ENCODE measurements at regions not wholly inside any gene's neighbourhood (a gene's known extent, or its start where the extent isn't known, plus 50 kb on each side); places are given as distances from the start of the nearest gene placed in this dataset.

DNA sequence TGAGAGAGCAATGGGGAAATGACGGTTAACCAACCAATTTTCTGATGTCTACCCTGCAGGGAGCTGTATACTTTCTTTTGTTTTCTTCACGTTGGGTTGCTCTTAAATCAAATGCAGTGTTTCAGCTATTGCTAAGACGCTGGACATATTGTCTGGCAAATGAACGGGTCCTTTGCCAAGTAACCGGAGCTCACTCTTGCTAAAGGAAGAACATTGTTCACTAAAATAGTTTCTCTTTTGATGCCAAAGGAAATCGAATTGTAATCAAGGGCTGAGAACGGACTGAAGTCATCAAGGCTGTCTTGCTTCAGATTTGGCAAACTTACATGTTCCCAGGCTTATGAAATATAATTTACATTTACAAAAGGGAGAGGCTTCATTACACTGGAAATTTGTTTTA is 142.3 kb upstream of the ARGLU1 start:
- ChIA-PET CTCF (ENCODE audit: low intra/inter-chr PET ratio) (no interaction called here), POLR2A (interaction anchor here (1.0 kb wide), 1 partner anchor 13 kb away, joined by 3 read pairs; no protein-coding TSS in a partner anchor)
- no peak for DNase-seq (ENCODE audit: extremely low read depth in 1 of 4, low spot score in 3 of 4)
- H2AFZ ChIP-seq (ENCODE audit: low read depth, low read length) = no peak overlapping the region
- in situ Hi-C loops (cut with MboI) (no loop called here), intact Hi-C loops (cut with micrococcal nuclease) (no loop called here)
- H3K9ac ChIP-seq (ENCODE audit: insufficient read depth in 1 of 2, low read depth in 2 of 2, low read length in 2 of 2) = no peak overlapping the region
- H3K27ac ChIP-seq (ENCODE audit: extremely low read depth, low read depth, low read length) = no peak overlapping the region
- no peaks in the 10 kb centered on the region for H3K27me3 ChIP-seq (ENCODE audit: control insufficient read depth in 2 of 2, insufficient read depth in 2 of 2, low read length in 2 of 2)
- H3K36me3 ChIP-seq (ENCODE audit: control insufficient read depth, insufficient read depth, low read length) = no peaks in the 10 kb centered on the region
- no peak for FAIRE-seq
- no peaks in the 10 kb centered on the region for H3K79me2 ChIP-seq (ENCODE audit: control insufficient read depth, insufficient read depth, low read length)
- ATAC-seq = no peak
- no peaks in the 10 kb centered on the region for H3K9me1 ChIP-seq (ENCODE audit: control insufficient read depth, insufficient read depth, low read length)
- no peak overlapping the region for H3K4me3 ChIP-seq
- 0% methylated on average over 6 of the region's 7 CpGs for WGBS (ENCODE audit: insufficient coverage, low coverage, missing lambda C conversion rate)
- no peak overlapping the region for H3K4me2 ChIP-seq (ENCODE audit: insufficient read depth, low read length)
- no peaks in the 10 kb centered on the region for H4K20me1 ChIP-seq (replicated peaks; ENCODE audit: control insufficient read depth, insufficient read depth, low read length)
- no TSS peak for BruUV-seq (replicated peaks)
- no peaks in the 10 kb centered on the region for H3K4me1 ChIP-seq (replicated peaks in 1 of 2; ENCODE audit: control insufficient read depth in 2 of 2, insufficient read depth in 2 of 2, low read length in 2 of 2)
- no peaks in the 10 kb centered on the region for H3K9me3 ChIP-seq (replicated peaks; ENCODE audit: control insufficient read depth, insufficient read depth, low read depth, low read length)
- TF ChIP-seq THRA (IDR thresholded peaks at IDR 0.05) (no peak), GATA2 (CRISPR knock-in tag; IDR thresholded peaks at IDR 0.05) (no peak), ZNF212 (CRISPR knock-in tag; IDR thresholded peaks at IDR 0.05) (no peak), ARID3A (IDR thresholded peaks at IDR 0.05; ENCODE audit: borderline replicate concordance, low read depth, low read length) (no peak), HNRNPLL (IDR thresholded peaks at IDR 0.05; ENCODE audit: low read depth, low read length, poor library complexity, severe bottlenecking) (no peak), KLF10 (CRISPR knock-in tag; IDR thresholded peaks at IDR 0.05) (no peak)
- TF ChIP-seq, protein P1, sequence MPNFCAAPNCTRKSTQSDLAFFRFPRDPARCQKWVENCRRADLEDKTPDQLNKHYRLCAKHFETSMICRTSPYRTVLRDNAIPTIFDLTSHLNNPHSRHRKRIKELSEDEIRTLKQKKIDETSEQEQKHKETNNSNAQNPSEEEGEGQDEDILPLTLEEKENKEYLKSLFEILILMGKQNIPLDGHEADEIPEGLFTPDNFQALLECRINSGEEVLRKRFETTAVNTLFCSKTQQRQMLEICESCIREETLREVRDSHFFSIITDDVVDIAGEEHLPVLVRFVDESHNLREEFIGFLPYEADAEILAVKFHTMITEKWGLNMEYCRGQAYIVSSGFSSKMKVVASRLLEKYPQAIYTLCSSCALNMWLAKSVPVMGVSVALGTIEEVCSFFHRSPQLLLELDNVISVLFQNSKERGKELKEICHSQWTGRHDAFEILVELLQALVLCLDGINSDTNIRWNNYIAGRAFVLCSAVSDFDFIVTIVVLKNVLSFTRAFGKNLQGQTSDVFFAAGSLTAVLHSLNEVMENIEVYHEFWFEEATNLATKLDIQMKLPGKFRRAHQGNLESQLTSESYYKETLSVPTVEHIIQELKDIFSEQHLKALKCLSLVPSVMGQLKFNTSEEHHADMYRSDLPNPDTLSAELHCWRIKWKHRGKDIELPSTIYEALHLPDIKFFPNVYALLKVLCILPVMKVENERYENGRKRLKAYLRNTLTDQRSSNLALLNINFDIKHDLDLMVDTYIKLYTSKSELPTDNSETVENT (CRISPR knock-in tag; IDR thresholded peaks at IDR 0.05) = no peak
- TF ChIP-seq, protein P2, sequence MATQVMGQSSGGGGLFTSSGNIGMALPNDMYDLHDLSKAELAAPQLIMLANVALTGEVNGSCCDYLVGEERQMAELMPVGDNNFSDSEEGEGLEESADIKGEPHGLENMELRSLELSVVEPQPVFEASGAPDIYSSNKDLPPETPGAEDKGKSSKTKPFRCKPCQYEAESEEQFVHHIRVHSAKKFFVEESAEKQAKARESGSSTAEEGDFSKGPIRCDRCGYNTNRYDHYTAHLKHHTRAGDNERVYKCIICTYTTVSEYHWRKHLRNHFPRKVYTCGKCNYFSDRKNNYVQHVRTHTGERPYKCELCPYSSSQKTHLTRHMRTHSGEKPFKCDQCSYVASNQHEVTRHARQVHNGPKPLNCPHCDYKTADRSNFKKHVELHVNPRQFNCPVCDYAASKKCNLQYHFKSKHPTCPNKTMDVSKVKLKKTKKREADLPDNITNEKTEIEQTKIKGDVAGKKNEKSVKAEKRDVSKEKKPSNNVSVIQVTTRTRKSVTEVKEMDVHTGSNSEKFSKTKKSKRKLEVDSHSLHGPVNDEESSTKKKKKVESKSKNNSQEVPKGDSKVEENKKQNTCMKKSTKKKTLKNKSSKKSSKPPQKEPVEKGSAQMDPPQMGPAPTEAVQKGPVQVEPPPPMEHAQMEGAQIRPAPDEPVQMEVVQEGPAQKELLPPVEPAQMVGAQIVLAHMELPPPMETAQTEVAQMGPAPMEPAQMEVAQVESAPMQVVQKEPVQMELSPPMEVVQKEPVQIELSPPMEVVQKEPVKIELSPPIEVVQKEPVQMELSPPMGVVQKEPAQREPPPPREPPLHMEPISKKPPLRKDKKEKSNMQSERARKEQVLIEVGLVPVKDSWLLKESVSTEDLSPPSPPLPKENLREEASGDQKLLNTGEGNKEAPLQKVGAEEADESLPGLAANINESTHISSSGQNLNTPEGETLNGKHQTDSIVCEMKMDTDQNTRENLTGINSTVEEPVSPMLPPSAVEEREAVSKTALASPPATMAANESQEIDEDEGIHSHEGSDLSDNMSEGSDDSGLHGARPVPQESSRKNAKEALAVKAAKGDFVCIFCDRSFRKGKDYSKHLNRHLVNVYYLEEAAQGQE (IDR thresholded peaks at IDR 0.05; ENCODE audit: borderline replicate concordance) = no peak
- TF ChIP-seq, protein P2 (CRISPR knock-in tag; IDR thresholded peaks at IDR 0.05; ENCODE audit: low read depth) = no peak

Data from K562 (cell line).